Astrocyte (in vitro differentiated cells and primary cell): ENCODE measurements at regions not wholly inside any gene's neighbourhood (a gene's known extent, or its start where the extent isn't known, plus 50 kb on each side); places are given as distances from the start of the nearest gene placed in this dataset.

ENCODE experiments used
- DNase-seq: peaks from one replicate; pipeline ENCODE4 v3.0.0-alpha.2; 2010; ENCODE audit warnings: low read depth
- FAIRE-seq: peaks from 2 replicates; lab custom pipeline; 2011; peaks lifted over from hg19 to GRCh38; lab: Jason Lieb, UNC
- H2AFZ ChIP-seq: 2 replicates; pipeline ENCODE4 v1.6.0; 2012; ENCODE audit warnings: low read depth, low read length, inconsistent platforms
- H3K27ac ChIP-seq: 2 replicates; pipeline ENCODE4 v1.5.1; 2011; ENCODE audit warnings: low read depth, low read length, inconsistent platforms
- H3K27me3 ChIP-seq: 2 replicates; pipeline ENCODE4 v1.6.0; 2011; ENCODE audit warnings: low read length, inconsistent platforms; ENCODE audit not compliant: insufficient read depth
- H3K36me3 ChIP-seq: 2 replicates; pipeline ENCODE4 v1.5.1; 2011; ENCODE audit warnings: low read length, inconsistent platforms; ENCODE audit not compliant: insufficient read depth
- H3K4me1 ChIP-seq: 2 replicates; pipeline ENCODE4 v1.5.1; 2011; ENCODE audit warnings: low read length, inconsistent platforms; ENCODE audit not compliant: insufficient read depth
- H3K4me2 ChIP-seq: 2 replicates; pipeline ENCODE4 v1.6.0; 2012; ENCODE audit warnings: low read length, inconsistent platforms
- H3K4me3 ChIP-seq: 2 replicates; pipeline ENCODE4 v1.5.1; 2011; ENCODE audit warnings: low read depth, mild to moderate bottlenecking, low read length, inconsistent platforms; ENCODE audit not compliant: insufficient read depth
- H3K79me2 ChIP-seq: 2 replicates; pipeline ENCODE4 v1.6.0; 2012; ENCODE audit warnings: mild to moderate bottlenecking, low read length, inconsistent platforms; ENCODE audit not compliant: insufficient read depth
- H3K9ac ChIP-seq: 2 replicates; pipeline ENCODE4 v1.6.0; 2012; ENCODE audit warnings: mild to moderate bottlenecking, low read length, inconsistent platforms
- H3K9me3 ChIP-seq: 2 replicates; pipeline ENCODE4 v1.5.1; 2012; ENCODE audit warnings: low read depth, mild to moderate bottlenecking, low read length, inconsistent platforms; ENCODE audit not compliant: insufficient read depth
- H4K20me1 ChIP-seq: 2 replicates; pipeline ENCODE4 v1.6.0; 2012; ENCODE audit warnings: low read length, inconsistent platforms; ENCODE audit not compliant: insufficient read depth
- H3K27ac Mint-ChIP-seq: one replicate; pipeline ENCODE4 v1.8.0; 2021; ENCODE audit warnings: mild to moderate bottlenecking, mixed read lengths; ENCODE audit not compliant: unreplicated experiment
- H3K27me3 Mint-ChIP-seq: one replicate; pipeline ENCODE4 v1.8.0; 2021; ENCODE audit warnings: low read depth, mixed read lengths; ENCODE audit not compliant: unreplicated experiment
- H3K36me3 Mint-ChIP-seq: one replicate; pipeline ENCODE4 v1.8.0; 2021; ENCODE audit warnings: low read depth, mixed read lengths; ENCODE audit not compliant: unreplicated experiment
- H3K4me1 Mint-ChIP-seq: one replicate; pipeline ENCODE4 v1.8.0; 2021; ENCODE audit warnings: low read depth, mixed read lengths; ENCODE audit not compliant: unreplicated experiment
- H3K4me3 Mint-ChIP-seq: one replicate; pipeline ENCODE4 v1.8.0; 2021; ENCODE audit warnings: mild to moderate bottlenecking, moderate library complexity, mixed read lengths; ENCODE audit not compliant: unreplicated experiment
- H3K9me3 Mint-ChIP-seq: one replicate; pipeline ENCODE4 v1.8.0; 2021; ENCODE audit warnings: mild to moderate bottlenecking, mixed read lengths; ENCODE audit not compliant: unreplicated experiment
- CTCF ChIP-seq: IDR thresholded peaks from 2 replicates; pipeline ENCODE4 v1.5.1; 2011; ENCODE audit warnings: low read depth, mild to moderate bottlenecking, inconsistent platforms, low read length, moderate library complexity; ENCODE audit not compliant: insufficient read depth
- EZH2 ChIP-seq: IDR thresholded peaks from 2 replicates; pipeline ENCODE4 v1.6.1; 2012; ENCODE audit warnings: mild to moderate bottlenecking, low read length, inconsistent platforms; ENCODE audit not compliant: insufficient read depth

- Histone ChIP-seq H3K4me1 (peaks cover 5% of the 10 kb centered on the region), H3K36me3 (no peaks in the 10 kb centered on the region), H3K4me3 (no peak overlapping the region), H3K27ac (no peak overlapping the region), H4K20me1 (no peaks in the 10 kb centered on the region), H3K27me3 (peaks cover 1% of the 10 kb centered on the region), H2AFZ (no peak overlapping the region), H3K9ac (no peak overlapping the region), H3K9me3 (no peaks in the 10 kb centered on the region), H3K79me2 (no peaks in the 10 kb centered on the region), H3K4me2 (no peak overlapping the region)
- Mint-ChIP-seq H3K36me3 (no peaks in the 10 kb centered on the region), H3K4me3 (no peak overlapping the region), H3K4me1 (peaks cover 5% of the 10 kb centered on the region), H3K27me3 (peaks cover 9% of the 10 kb centered on the region), H3K9me3 (peaks cover 2% of the 10 kb centered on the region), H3K27ac (no peak overlapping the region)
- FAIRE-seq: no peak
- TF ChIP-seq CTCF (no peak), EZH2 (no peak)
- DNase-seq: no peak
These were observed 345.2 kb downstream of the ZNF536 start for GRCh38 chr19:30717381-30717780.

- no peak overlapping the region for H2AFZ ChIP-seq
- no peak overlapping the region for H3K27ac ChIP-seq
- H3K36me3 ChIP-seq: no peaks in the 10 kb centered on the region
- no peak for TF ChIP-seq CTCF
- TF ChIP-seq EZH2: no peak
- FAIRE-seq (no peak), DNase-seq (no peak)
- Mint-ChIP-seq H3K27ac (no peak overlapping the region), H3K4me3 (no peak overlapping the region), H3K4me1 (no peaks in the 10 kb centered on the region), H3K27me3 (peaks cover 8% of the 10 kb centered on the region), H3K36me3 (no peaks in the 10 kb centered on the region), H3K9me3 (peaks cover 5% of the 10 kb centered on the region)
- no peaks in the 10 kb centered on the region for H4K20me1 ChIP-seq
- no peaks in the 10 kb centered on the region for H3K79me2 ChIP-seq
- peaks cover 8% of the 10 kb centered on the region for H3K27me3 ChIP-seq
- H3K9me3 ChIP-seq: no peaks in the 10 kb centered on the region
- no peak overlapping the region for H3K4me2 ChIP-seq
- H3K4me1 ChIP-seq: no peaks in the 10 kb centered on the region
- H3K4me3 ChIP-seq: no peak overlapping the region
- no peak overlapping the region for H3K9ac ChIP-seq
These were observed 340.5 kb downstream of the ZNF536 start for GRCh38 chr19:30712431-30713337.

- Histone ChIP-seq H3K4me3 (no peak overlapping the region), H3K79me2 (no peaks in the 10 kb centered on the region), H3K9me3 (no peaks in the 10 kb centered on the region), H3K27ac (no peak overlapping the region), H4K20me1 (no peaks in the 10 kb centered on the region), H3K9ac (no peak overlapping the region), H3K27me3 (peaks cover 8% of the 10 kb centered on the region), H3K4me1 (no peaks in the 10 kb centered on the region), H2AFZ (no peak overlapping the region), H3K4me2 (no peak overlapping the region), H3K36me3 (no peaks in the 10 kb centered on the region)
- H3K27ac Mint-ChIP-seq: no peak overlapping the region
- DNase-seq: no peak
- no peak for FAIRE-seq
- H3K4me1 Mint-ChIP-seq: no peaks in the 10 kb centered on the region
- H3K4me3 Mint-ChIP-seq: no peak overlapping the region
- peaks cover 5% of the 10 kb centered on the region for H3K9me3 Mint-ChIP-seq
- TF ChIP-seq CTCF (no peak), EZH2 (no peak)
- no peaks in the 10 kb centered on the region for H3K36me3 Mint-ChIP-seq
- H3K27me3 Mint-ChIP-seq: peaks cover 7% of the 10 kb centered on the region
These were observed 339.6 kb downstream of the ZNF536 start for GRCh38 chr19:30711826-30712225.
